ENCODE measurements at regions not wholly inside any gene's neighbourhood (a gene's known extent, or its start where the extent isn't known, plus 50 kb on each side); places are given as distances from the start of the nearest gene placed in this dataset.

GRCh38 chr20:40970218-40970617 lies 58.4 kb upstream of the TOP1 start:
- Histone ChIP-seq H3K4me3 (no peak overlapping the region), H3K9me3 (no peaks in the 10 kb centered on the region), H3K27ac (no peak overlapping the region), H3K4me1 (peaks cover 0 to 8% of the 10 kb centered on the region in 2 donors), H3K27me3 (no peaks in the 10 kb centered on the region), H3K36me3 (no peaks in the 10 kb centered on the region)
- DNase-seq (ENCODE audit: low spot score) = no peak
- no peak for TF ChIP-seq CTCF (IDR thresholded peaks at IDR 0.05)

GRCh38 chr20:40977218-40977617 lies 51.4 kb upstream of the TOP1 start:
- Histone ChIP-seq H3K4me3 (no peak overlapping the region), H3K27ac (no peak overlapping the region), H3K36me3 (no peaks in the 10 kb centered on the region), H3K9me3 (peaks cover 0 to 24% of the 10 kb centered on the region in 2 donors), H3K27me3 (no peaks in the 10 kb centered on the region), H3K4me1 (no peaks in the 10 kb centered on the region)
- TF ChIP-seq CTCF (IDR thresholded peaks at IDR 0.05) = no peak
- no peak for DNase-seq (ENCODE audit: low spot score)

DNA sequence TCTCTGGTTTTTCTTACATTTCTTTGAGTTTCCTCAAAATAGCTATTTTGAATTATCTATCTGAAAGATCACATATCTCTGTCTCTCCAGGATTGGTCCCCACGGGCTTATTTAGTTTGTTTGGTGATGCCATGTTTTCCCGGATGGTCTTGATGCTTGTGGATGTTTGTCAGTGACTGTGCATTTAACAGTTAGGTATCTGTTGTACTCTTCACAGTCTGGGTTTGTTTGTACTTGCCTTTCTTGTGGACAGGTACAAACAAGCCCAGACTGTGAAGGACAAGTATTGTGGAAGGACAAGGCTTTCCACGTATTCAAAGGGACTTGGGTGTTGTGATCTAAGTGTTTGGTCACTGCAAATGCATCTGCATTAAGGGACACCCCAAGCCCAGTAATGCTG lies 49.9 kb upstream of the TOP1 start:
- TF ChIP-seq CTCF (IDR thresholded peaks at IDR 0.05) = no peak
- Histone ChIP-seq H3K36me3 (no peaks in the 10 kb centered on the region), H3K27ac (no peak overlapping the region), H3K4me3 (no peak overlapping the region), H3K4me1 (no peaks in the 10 kb centered on the region), H3K9me3 (peaks cover 0 to 24% of the 10 kb centered on the region in 2 donors), H3K27me3 (no peaks in the 10 kb centered on the region)
- no peak for DNase-seq (ENCODE audit: low spot score)

Data from right atrium auricular region (tissue), 2 donors.